ENCODE measurements at regions not wholly inside any gene's neighbourhood (a gene's known extent, or its start where the extent isn't known, plus 50 kb on each side); places are given as distances from the start of the nearest gene placed in this dataset.
A peak's percentile ranks its signal among the peaks of the same experiment; 100 is the strongest.

GRCh38 chr11:45556851-45557707 is 108.3 kb downstream of the CHST1 start:
- peak in 1 of 10 donors; percentile 69 for DNase-seq
- intact Hi-C loops (cut with DNase I), result no loop called here

GRCh38 chr11:45554230-45554967 is 111.0 kb downstream of the CHST1 start:
- intact Hi-C loops (cut with DNase I), result no loop called here
- peak in 1 of 10 donors; percentile 69 for DNase-seq

GRCh38 chr11:45553383-45553936 is 112.0 kb downstream of the CHST1 start:
- DNase-seq, result no peak
- intact Hi-C loops (cut with DNase I), result no loop called here

- intact Hi-C loops (cut with DNase I), result no loop called here
- peak in 1 of 10 donors; percentile 17 for DNase-seq
Measured at GRCh38 chr11:45551191-45551713, 114.2 kb downstream of the CHST1 start.

GRCh38 chr11:45549257-45549656 is 116.2 kb downstream of the CHST1 start:
- DNase-seq, result no peak
- intact Hi-C loops (cut with DNase I), result loop anchor here (10.0 kb wide), 1 partner anchor 106 kb away; no protein-coding TSS in a partner anchor

GRCh38 chr11:45546366-45546765 is 119.1 kb downstream of the CHST1 start:
- DNase-seq, result no peak
- intact Hi-C loops (cut with DNase I), result loop anchor here (10.0 kb wide), 1 partner anchor 108 kb away; no protein-coding TSS in a partner anchor

- intact Hi-C loops (cut with DNase I), result loop anchor here (10.0 kb wide), 1 partner anchor 110 kb away; no protein-coding TSS in a partner anchor
- DNase-seq, result peak in 1 of 10 donors; percentile 49
Measured at GRCh38 chr11:45544826-45545225, 120.6 kb downstream of the CHST1 start.

- peak in 1 of 10 donors; percentile 63 for DNase-seq
- intact Hi-C loops (cut with DNase I), result loop anchor here (10.0 kb wide), 1 partner anchor 111 kb away; no protein-coding TSS in a partner anchor
Measured at GRCh38 chr11:45543808-45544422, 121.5 kb downstream of the CHST1 start.

- intact Hi-C loops (cut with DNase I), result loop anchor here (10.0 kb wide), 1 partner anchor 112 kb away; no protein-coding TSS in a partner anchor
- DNase-seq, result peak in 1 of 10 donors; percentile 37
Measured at GRCh38 chr11:45543081-45543480, 122.3 kb downstream of the CHST1 start.

GRCh38 chr11:45541693-45542434 is 123.6 kb downstream of the CHST1 start:
- DNase-seq, result peak in 1 of 10 donors; percentile 57
- intact Hi-C loops (cut with DNase I), result loop anchor here (10.0 kb wide), 1 partner anchor 113 kb away; no protein-coding TSS in a partner anchor

GRCh38 chr11:45538939-45539338 is 126.5 kb downstream of the CHST1 start:
- intact Hi-C loops (cut with DNase I), result no loop called here
- peak in 6 of 10 donors; percentile 38 to 91 (median 52) for DNase-seq

- DNase-seq, result peak in 9 of 10 donors; percentile 35 to 96 (median 82)
- intact Hi-C loops (cut with DNase I), result no loop called here
Measured at GRCh38 chr11:45538363-45538762, 127.1 kb downstream of the CHST1 start.

GRCh38 chr11:45537614-45538013 is 127.8 kb downstream of the CHST1 start:
- intact Hi-C loops (cut with DNase I), result no loop called here
- no peak for DNase-seq

- intact Hi-C loops (cut with DNase I), result no loop called here
- DNase-seq, result no peak
Measured at GRCh38 chr11:45535033-45535432, 130.4 kb downstream of the CHST1 start.

GRCh38 chr11:45534132-45534531 is 131.3 kb downstream of the CHST1 start:
- intact Hi-C loops (cut with DNase I), result no loop called here

GRCh38 chr11:45532546-45532945 is 132.9 kb downstream of the CHST1 start:
- intact Hi-C loops (cut with DNase I), result no loop called here
- DNase-seq, result peak in 6 of 10 donors; percentile 29 to 91 (median 41)

More at GRCh38 chr11:45534132-45534531, 131.3 kb downstream of the CHST1 start:
- DNase-seq, result no peak

GRCh38 chr11:45530776-45531175 is 134.6 kb downstream of the CHST1 start:
- intact Hi-C loops (cut with DNase I), result no loop called here
- no peak for DNase-seq

- intact Hi-C loops (cut with DNase I), result no loop called here
- no peak for DNase-seq
Measured at GRCh38 chr11:45530111-45530510, 135.3 kb downstream of the CHST1 start.

GRCh38 chr11:45528435-45528834 is 137.0 kb downstream of the CHST1 start:
- intact Hi-C loops (cut with DNase I), result no loop called here

More at GRCh38 chr11:45528435-45528834, 137.0 kb downstream of the CHST1 start:
- no peak for DNase-seq

Measured in posterior cingulate gyrus (tissue), 11 donors.